Mesothelial cell of epicardium (in vitro differentiated cells): ENCODE measurements at regions not wholly inside any gene's neighbourhood (a gene's known extent, or its start where the extent isn't known, plus 50 kb on each side); places are given as distances from the start of the nearest gene placed in this dataset.

Experiments
- DNase-seq, 2 experiments: peaks; one replicate each; pipeline ENCODE4 v3.0.0; 2021; ENCODE audit warnings: low spot score in 2 of 2; ENCODE audit not compliant: unreplicated experiment in 2 of 2
- H3K27ac Mint-ChIP-seq: 2 replicates; pipeline ENCODE4 v1.8.0; 2021; ENCODE audit warnings: mixed read lengths
- H3K27me3 Mint-ChIP-seq: 2 replicates; pipeline ENCODE4 v1.8.0; 2021; ENCODE audit warnings: low read depth, mixed read lengths
- H3K36me3 Mint-ChIP-seq: 2 replicates; pipeline ENCODE4 v1.8.0; 2021; ENCODE audit warnings: mixed read lengths
- H3K4me1 Mint-ChIP-seq: 2 replicates; pipeline ENCODE4 v1.8.0; 2021; ENCODE audit warnings: mixed read lengths
- H3K4me3 Mint-ChIP-seq: 2 replicates; pipeline ENCODE4 v1.8.0; 2021; ENCODE audit warnings: mild to moderate bottlenecking, moderate library complexity, mixed read lengths
- H3K9me3 Mint-ChIP-seq: 2 replicates; pipeline ENCODE4 v1.8.0; 2021; ENCODE audit warnings: mixed read lengths
- TF ChIP-seq, protein P1 (sequence below): fragments of 200-600 bp; sonication (generic); IDR thresholded peaks from one replicate; pipeline ENCODE4 v1.5.0; 2021; ENCODE audit warnings: antibody characterized with exemption; ENCODE audit not compliant: unreplicated experiment

DNA sequence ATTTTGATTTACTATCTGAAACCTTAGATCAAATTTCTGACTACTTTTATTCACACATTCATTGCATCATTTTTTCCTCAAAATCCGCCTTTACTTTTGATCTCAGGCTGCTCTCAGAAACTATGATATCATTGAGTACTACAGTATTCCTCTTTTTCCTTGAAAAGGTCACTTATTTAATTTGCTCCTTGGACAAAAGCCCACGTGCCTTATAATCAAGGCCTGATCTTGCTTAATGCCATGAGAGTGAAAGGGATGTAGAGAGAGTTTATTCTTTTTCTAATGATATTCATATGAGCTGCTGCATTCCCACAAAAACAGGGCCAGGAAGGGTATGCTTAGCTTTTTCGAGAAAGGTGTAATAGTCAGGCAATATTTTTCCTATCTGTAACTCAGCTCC is 327.0 kb downstream of the ETS1 start:
- peaks cover 11% of the 10 kb centered on the region for H3K9me3 Mint-ChIP-seq
- peaks cover 3% of the 10 kb centered on the region for H3K4me1 Mint-ChIP-seq
- H3K27ac Mint-ChIP-seq = no peak overlapping the region
- no peaks in the 10 kb centered on the region for H3K27me3 Mint-ChIP-seq
- no peak for DNase-seq
- no peak overlapping the region for H3K4me3 Mint-ChIP-seq
- TF ChIP-seq, protein P1, sequence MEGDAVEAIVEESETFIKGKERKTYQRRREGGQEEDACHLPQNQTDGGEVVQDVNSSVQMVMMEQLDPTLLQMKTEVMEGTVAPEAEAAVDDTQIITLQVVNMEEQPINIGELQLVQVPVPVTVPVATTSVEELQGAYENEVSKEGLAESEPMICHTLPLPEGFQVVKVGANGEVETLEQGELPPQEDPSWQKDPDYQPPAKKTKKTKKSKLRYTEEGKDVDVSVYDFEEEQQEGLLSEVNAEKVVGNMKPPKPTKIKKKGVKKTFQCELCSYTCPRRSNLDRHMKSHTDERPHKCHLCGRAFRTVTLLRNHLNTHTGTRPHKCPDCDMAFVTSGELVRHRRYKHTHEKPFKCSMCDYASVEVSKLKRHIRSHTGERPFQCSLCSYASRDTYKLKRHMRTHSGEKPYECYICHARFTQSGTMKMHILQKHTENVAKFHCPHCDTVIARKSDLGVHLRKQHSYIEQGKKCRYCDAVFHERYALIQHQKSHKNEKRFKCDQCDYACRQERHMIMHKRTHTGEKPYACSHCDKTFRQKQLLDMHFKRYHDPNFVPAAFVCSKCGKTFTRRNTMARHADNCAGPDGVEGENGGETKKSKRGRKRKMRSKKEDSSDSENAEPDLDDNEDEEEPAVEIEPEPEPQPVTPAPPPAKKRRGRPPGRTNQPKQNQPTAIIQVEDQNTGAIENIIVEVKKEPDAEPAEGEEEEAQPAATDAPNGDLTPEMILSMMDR = no peak
- no peaks in the 10 kb centered on the region for H3K36me3 Mint-ChIP-seq

DNA sequence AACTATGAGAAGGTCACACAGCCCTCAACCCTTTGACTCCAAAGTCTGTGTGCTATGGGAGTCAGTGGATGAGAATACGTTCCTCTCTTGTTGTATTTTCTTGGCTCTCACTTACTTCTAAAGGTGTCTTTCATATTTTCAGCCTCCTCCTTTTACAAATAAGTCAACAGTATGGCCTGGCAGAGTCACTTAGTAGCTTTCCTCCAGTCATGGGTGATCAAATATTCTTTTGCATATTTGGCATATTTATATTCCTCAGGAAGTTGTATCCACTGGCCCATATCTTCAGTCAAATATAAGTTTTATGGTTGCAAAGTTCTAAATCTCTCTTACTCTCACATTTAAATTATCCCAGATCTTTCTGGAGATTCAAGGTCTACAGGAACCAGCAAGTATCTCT is 327.5 kb downstream of the ETS1 start:
- peaks cover 11% of the 10 kb centered on the region for H3K9me3 Mint-ChIP-seq
- no peaks in the 10 kb centered on the region for H3K36me3 Mint-ChIP-seq
- TF ChIP-seq, protein P1 = no peak
- peaks cover 3% of the 10 kb centered on the region for H3K4me1 Mint-ChIP-seq
- no peaks in the 10 kb centered on the region for H3K27me3 Mint-ChIP-seq
- no peak for DNase-seq
- H3K4me3 Mint-ChIP-seq = no peak overlapping the region
- H3K27ac Mint-ChIP-seq = no peak overlapping the region

DNA sequence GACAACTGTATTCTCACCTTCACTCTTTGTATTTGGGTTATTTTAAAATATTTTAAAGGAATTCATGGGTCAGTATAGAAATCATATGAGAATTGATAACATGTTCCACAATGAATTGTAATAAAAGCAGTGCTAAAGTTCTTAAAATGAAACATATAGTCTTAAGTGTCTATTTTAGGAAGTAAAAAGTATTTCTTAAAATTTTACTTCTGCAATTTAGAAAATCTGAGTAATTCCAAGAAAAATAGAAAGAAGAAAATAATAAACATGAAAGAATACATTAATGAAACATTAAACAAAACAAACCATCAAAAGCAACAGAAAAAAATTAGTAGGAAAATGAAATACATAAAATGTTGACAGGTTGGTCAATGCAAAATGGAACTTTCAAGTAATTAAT is 332.4 kb downstream of the ETS1 start:
- H3K27ac Mint-ChIP-seq = no peak overlapping the region
- no peaks in the 10 kb centered on the region for H3K36me3 Mint-ChIP-seq
- peaks cover 16% of the 10 kb centered on the region for H3K4me1 Mint-ChIP-seq
- H3K27me3 Mint-ChIP-seq = no peaks in the 10 kb centered on the region
- H3K9me3 Mint-ChIP-seq = peaks cover 12% of the 10 kb centered on the region
- no peak for DNase-seq
- TF ChIP-seq, protein P1 = no peak
- no peak overlapping the region for H3K4me3 Mint-ChIP-seq

DNA sequence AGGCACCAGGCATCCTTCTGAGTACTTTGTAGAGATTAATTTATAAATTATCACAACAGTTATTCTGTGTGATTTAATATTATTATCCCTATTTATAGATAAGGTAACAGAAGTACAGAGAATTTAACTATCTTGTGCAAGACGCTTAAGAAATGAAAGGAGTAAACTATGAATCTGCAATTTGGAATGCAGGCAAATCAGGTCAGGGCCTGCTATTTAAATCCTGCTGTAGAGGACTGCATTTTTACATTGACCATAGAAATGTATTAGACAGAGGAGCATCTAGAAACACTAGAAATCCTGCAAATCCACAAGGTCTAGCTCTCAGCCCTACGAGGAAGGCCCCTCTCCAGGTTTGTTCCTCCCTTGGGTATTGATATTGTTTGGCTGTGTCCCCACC is 336.2 kb downstream of the ETS1 start:
- Mint-ChIP-seq H3K27ac (peak overlapping the region; percentile 60), H3K36me3 (no peaks in the 10 kb centered on the region), H3K27me3 (no peaks in the 10 kb centered on the region), H3K4me3 (no peak overlapping the region), H3K4me1 (peaks cover 30% of the 10 kb centered on the region), H3K9me3 (peaks cover 4% of the 10 kb centered on the region)
- TF ChIP-seq, protein P1 = no peak
- DNase-seq = no peak

DNA sequence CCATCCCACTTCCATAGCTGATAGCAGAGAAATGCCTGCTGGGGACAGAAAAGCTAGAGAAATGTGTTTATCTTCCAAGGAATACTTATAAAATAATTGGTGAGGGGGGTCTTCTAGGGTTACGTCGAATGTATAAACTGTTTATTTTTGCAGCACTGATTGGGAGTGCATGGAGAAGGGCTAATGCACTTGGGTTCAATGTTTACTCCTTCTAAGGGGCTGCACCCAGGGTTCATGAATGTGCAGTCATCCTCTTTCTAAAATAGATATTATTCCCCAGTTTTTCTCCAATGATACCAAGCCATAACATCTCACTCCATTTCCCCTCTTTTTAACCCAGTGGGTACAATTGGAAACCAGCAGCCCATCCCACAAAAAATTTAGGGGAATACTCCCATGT is 336.9 kb downstream of the ETS1 start:
- Mint-ChIP-seq H3K4me3 (no peak overlapping the region), H3K27me3 (no peaks in the 10 kb centered on the region)
- TF ChIP-seq, protein P1 = no peak

More for the DNA sequence above, 336.9 kb downstream of the ETS1 start:
- DNase-seq = no peak
- Mint-ChIP-seq H3K4me1 (peaks cover 35% of the 10 kb centered on the region), H3K36me3 (no peaks in the 10 kb centered on the region), H3K9me3 (peaks cover 4% of the 10 kb centered on the region), H3K27ac (no peak overlapping the region)
